OCI-LY3 (cell line): ENCODE measurements at regions not wholly inside any gene's neighbourhood (a gene's known extent, or its start where the extent isn't known, plus 50 kb on each side); places are given as distances from the start of the nearest gene placed in this dataset.

Experiments used
- CTCF ChIP-seq: fragments of 200-600, 300-600 bp; sonication (generic); IDR thresholded peaks from 2 replicates; pipeline ENCODE4 v1.5.1; 2014; ENCODE audit warnings: antibody characterized with exemption, low read length, low read depth
- EZH2phosphoT487 ChIP-seq: fragments of 200-600 bp; shearing (Covaris generic); IDR thresholded peaks from 2 replicates; pipeline ENCODE4 v1.6.1; 2018; ENCODE audit warnings: antibody characterized with exemption, mixed run types, low read depth

GRCh38 chr1:183739082-183739481 is 65.8 kb upstream of the RGL1 start:
- TF ChIP-seq CTCF, result peak; percentile 21; the same call in 1 of the 2 replicates
- TF ChIP-seq EZH2phosphoT487, result no peak
